Cardiac septum (tissue), 1 donor: ENCODE measurements at regions not wholly inside any gene's neighbourhood (a gene's known extent, or its start where the extent isn't known, plus 50 kb on each side); places are given as distances from the start of the nearest gene placed in this dataset.

Experiments used
- DNase-seq: peaks from one replicate; pipeline ENCODE4 v3.0.0-alpha.2; 2020; ENCODE audit warnings: low spot score
- intact Hi-C: fragments of 100-400 bp; cut with DNase I; formaldehyde crosslinking; loops from one replicate; pipeline ENCODE4 v1.14.0; 2022
- donor health status: DM: no; HTN: no; CAD: no.

- no peak for DNase-seq
- intact Hi-C loops, result no loop called here
Measured at GRCh38 chr4:4808086-4808485, 51.4 kb upstream of the MSX1 start.

DNA sequence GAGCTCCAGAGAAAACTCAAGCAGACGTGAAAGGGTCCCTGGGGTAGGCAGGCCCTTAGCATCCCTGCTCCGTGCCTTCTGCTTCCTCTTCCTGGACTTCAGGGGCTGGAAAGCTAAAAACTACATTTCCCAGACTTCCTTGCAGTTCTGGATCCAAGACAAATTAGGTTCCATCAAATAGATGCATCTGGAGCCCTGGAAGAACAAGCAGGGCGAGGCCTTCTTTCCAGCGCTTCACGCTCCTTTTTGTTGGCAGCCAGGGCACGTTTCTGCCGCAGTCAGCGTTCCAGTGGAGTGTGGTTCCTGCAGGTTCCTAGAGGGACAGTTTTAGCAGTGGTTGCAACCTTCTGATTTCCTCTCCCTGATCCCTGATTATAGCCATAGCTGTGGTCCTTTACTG is 53.6 kb upstream of the MSX1 start:
- DNase-seq, result no peak
- intact Hi-C loops, result no loop called here

DNA sequence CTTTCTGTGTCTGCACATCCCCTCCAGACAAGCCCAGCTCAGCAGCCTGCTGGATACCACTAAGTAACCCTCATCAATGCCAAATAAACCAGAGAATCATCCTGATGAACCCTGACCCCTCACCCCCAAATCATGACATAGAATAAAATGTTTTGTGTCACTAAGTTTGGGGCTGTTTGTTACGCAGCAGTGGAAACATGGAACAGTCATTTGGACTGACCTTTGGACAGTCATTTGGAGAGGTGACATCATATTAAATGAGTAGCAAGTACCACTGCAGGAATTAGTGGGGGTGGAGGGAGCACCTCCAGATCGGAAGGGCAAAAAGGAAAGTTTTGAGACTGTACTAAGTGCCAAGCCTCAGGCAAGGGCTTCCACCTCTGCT is 55.6 kb upstream of the MSX1 start:
- DNase-seq, result no peak
- intact Hi-C loops, result no loop called here

- intact Hi-C loops, result no loop called here
Measured at GRCh38 chr4:4803216-4803911, 56.1 kb upstream of the MSX1 start.

DNA sequence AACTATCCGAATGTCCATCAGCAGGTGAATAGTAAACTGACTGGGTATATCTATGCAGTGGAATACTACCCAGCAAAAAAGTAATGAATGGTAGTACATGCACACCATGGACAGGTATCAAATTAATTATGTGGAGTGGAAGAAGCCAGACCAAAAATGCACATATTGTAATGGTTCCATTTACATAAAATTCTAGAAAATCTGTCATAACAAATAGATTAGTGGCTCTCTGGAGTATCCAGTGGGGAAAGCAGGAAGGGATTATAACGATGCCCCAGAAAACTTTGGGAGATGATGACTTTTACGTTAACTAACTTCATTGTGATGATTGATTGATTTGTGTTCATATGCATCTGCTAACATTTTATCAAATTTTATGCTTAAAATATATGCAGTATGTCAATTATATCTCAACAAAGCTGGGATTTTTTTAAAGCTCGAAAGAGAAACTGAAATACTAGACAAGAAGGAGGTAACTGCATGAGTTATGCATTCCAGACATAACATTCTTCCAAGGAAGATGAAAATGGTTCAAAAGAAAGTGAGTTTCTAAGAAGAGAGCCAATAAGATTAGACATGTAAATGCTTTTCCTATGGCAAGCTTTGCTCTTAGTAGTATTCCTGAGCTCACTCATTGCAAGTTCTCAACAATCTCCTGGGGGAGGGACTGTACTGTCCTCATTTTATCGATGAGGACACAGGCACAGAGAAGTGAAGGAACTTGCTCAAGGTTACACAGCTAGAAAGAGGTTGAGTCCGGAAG is 58.6 kb upstream of the MSX1 start:
- DNase-seq, result no peak
- intact Hi-C loops, result no loop called here

More at GRCh38 chr4:4803216-4803911, 56.1 kb upstream of the MSX1 start:
- no peak for DNase-seq

DNA sequence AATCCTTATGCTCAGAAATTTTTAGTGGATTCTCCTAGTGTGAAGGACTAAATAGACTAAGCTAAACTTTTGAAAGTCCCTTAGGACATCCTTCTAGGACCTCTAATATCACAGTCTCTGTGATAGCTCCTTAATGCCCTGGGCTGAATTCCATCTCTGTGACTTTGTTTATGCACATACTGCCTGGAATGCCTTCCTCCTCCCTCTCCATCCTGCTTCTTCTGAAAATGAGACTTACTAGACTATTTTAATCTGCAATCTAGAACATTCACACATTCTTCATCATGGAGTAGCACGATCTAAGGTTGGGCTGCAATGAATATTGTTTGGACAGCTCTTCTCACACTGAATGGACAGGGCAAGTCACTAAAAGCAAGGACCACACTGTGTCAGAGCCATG is 65.0 kb upstream of the MSX1 start:
- intact Hi-C loops, result no loop called here
- no peak for DNase-seq

- DNase-seq, result no peak
- intact Hi-C loops, result no loop called here
Measured at GRCh38 chr4:4792466-4792865, 67.0 kb upstream of the MSX1 start.

DNA sequence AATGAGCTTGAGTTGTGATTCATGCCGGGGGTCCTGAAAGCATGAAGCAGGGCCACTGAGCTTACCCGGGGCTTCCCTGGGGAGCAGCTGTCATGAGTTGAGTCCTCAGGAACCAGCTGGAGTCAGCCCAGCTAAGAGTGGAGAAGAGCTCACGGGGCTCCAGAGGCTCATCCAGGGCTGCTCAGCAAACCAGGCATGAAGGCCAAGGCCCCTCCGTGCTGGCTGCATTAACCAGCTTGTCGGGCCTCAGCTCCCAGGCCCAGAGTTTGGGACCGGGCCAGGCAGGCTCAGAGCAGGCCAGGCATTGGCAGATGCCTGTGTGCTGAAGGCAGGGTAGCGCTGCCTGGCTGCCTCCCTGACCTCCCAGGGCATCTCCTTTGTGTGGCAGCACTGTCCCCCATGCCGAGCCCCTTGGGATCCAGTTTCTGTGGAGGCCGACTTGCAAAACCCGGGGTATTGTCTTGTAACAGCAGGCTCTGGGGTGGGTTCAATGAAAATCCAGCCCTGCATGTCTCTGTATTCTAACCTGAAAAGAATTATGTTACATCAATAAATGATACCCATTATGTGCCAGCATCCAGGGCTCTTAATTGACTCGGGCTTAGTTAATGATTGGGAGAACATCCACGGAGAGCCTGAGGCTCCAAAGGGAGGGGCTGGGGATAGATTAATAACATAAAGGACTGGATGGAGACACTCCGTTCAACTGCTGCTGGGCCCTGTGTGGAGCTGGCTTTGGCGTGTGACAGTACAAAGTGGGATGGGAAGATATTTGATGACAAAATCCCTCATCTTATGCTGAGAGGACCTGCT is 68.0 kb upstream of the MSX1 start:
- intact Hi-C loops, result no loop called here
- no peak for DNase-seq

DNA sequence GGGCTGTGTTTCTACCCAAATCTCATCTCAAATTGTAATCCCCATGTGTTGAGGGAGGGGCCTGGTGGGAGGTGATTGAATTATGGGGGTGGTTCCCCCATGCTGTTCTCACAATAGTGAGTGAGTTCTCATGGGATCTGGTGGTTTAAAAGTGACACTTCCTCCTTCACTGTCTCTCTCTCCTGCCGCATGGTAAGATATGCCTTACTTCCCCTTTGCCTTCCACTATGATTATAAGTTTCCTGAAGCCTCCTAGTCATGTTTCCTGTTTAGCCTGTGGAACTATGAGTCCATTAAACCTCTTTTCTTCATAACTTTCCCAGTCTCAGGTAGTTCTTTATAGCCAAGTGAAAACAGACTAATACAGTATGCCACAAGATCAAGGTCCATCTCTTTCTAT is 70.0 kb upstream of the MSX1 start:
- no peak for DNase-seq
- intact Hi-C loops, result no loop called here

GRCh38 chr4:4788573-4788972 is 70.9 kb upstream of the MSX1 start:
- intact Hi-C loops, result no loop called here
- no peak for DNase-seq

DNA sequence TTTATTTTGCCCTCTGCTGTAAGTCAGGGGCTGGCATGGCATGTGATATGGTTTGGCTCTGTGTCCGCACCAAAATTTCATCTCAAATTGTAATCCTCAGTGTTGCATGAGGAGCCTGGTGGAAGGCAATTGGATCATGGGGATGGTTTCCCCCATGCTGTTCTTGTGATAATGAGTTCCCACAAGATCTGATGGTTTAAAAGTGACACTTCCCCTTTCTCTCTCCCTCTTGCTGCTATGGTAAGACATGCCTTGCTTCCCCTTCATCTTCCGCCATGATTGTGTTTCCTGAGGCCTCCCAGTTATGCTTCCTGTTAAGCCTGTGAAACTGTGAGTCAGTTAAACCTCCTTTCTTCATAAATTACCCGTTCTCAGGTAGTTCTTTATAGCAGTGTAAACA is 72.0 kb upstream of the MSX1 start:
- intact Hi-C loops, result no loop called here
- peak; percentile 20 for DNase-seq

GRCh38 chr4:4784379-4784778 is 75.1 kb upstream of the MSX1 start:
- DNase-seq, result peak; percentile 33
- intact Hi-C loops, result no loop called here

GRCh38 chr4:4783847-4784246 is 75.6 kb upstream of the MSX1 start:
- DNase-seq, result no peak
- intact Hi-C loops, result no loop called here

GRCh38 chr4:4782969-4783368 is 76.5 kb upstream of the MSX1 start:
- no peak for DNase-seq
- intact Hi-C loops, result no loop called here

GRCh38 chr4:4781936-4782707 is 77.3 kb upstream of the MSX1 start:
- intact Hi-C loops, result no loop called here
- no peak for DNase-seq

DNA sequence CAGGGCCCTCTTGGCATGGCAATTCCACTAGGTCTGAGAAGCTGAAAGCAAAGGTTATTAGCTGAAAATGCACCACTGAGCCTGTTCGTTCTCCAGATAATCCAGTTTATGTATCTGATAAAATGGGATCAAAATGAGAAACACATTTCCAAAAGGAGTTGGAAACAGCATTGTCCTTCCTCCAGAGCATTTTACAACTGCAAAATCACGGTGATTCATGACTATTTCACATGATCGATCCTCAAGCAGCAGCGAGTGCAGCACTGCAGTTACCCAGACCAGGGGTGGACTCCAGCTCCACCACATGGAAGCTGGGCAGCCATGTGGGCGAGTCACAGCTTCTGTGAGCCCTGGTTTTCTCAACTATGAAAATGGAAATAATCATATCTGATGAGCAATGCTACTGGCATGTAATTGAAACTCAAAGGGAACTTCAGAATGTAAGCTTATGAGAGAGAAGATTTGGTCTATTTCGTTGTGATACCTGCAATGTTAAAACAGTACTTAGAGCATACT is 78.7 kb upstream of the MSX1 start:
- intact Hi-C loops, result no loop called here
- peak; percentile 20 for DNase-seq

DNA sequence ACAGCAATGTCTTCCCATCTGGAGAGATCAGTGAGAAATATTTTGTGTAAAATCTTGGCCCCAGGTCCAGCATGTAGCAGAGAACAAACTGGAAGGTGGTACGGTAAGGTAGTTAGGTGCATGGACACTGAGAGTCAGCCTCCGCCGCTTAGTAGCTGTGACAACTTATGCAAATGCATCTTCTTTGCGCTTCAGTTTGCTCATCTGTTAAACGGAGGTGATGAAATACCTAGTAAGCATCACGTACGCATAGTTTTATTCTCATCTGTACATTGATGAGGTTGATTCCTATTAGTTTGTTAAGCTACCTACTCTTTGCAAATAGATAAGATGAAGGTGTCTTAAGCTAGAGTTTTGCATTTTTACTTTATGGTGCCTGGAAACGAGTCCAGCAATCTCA is 80.0 kb upstream of the MSX1 start:
- intact Hi-C loops, result no loop called here
- DNase-seq, result no peak

- intact Hi-C loops, result no loop called here
- DNase-seq, result peak; percentile 46
Measured at GRCh38 chr4:4779054-4779453, 80.4 kb upstream of the MSX1 start.

DNA sequence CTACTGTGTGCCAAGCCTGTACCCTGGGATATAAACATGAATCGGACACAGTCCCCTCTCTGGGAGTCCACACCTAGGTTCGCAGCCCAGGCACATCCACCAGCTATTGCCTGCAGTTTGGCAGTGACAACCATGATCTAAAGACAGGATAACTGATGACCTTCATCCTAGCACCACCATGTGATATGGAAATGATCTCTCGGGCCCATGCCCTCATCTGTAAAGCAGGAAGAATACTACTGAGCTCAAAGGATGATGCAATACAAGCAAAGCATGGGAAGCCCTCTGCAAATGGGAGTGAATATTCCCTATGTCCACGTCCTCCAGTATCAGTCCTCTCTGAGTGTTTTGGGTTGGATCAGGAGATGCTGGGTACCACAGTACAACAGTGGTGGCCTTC is 80.9 kb upstream of the MSX1 start:
- DNase-seq, result no peak
- intact Hi-C loops, result no loop called here

DNA sequence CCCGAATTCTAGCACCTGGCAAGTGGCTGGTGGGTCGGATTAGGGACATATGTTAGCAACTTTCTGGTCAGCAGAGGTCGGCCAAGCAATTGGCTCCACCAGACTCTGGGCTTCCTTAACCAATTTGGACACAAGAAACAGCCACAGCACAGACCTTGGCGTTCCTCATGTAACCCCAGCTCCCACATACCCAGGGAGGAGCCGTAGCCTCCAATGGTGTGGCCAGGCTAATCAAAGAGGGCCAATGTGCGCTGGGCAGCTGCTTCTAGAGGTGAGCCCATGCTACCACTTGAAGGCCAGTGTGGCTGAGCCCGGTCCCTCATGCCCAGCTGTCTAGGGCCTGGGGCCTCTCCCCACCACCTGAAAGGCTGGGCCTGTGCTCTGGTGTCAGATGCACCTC is 82.5 kb upstream of the MSX1 start:
- intact Hi-C loops, result no loop called here
- no peak for DNase-seq
